HG03066 (cell line): ENCODE measurements at regions not wholly inside any gene's neighbourhood (a gene's known extent, or its start where the extent isn't known, plus 50 kb on each side); places are given as distances from the start of the nearest gene placed in this dataset.
"Not testable (repeated sequence)": the region's sequence is repeated elsewhere in the genome, so short reads cannot be mapped to it uniquely, and the experiment has no call there.

Experiments
- ATAC-seq: cut with Tn5 transposase; IDR thresholded peaks from one replicate; pipeline ENCODE4 v1.9.1; 2021; ENCODE audit warnings: low read depth; ENCODE audit not compliant: unreplicated experiment

DNA sequence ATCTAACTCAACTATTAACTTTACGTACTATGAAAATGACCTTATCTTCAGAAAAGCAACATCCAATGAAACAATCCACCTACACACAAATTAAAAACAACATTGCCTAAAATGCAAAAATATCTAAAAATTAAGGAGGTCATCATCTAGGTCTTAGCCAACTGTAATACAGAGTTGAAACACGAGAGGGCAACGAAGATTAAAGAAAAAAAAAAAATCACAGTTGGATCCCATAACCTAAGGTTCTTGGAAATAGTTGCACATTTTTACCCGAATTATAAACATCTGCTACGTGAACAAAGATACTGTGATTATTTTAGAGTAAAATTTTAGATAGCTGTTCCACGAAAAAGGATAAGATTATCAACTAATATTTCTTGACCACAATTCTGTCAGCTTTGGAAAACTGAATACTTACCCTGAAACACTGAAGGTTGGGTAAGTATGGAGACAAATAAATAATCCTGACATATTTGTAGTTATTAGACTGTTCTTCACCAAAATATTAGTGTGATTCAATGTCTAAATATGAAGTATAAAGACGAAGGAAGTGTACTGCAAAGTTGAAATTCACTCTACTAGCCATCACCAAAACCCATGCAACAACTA is 88.0 kb upstream of the AK4 start:
- no peak for ATAC-seq

DNA sequence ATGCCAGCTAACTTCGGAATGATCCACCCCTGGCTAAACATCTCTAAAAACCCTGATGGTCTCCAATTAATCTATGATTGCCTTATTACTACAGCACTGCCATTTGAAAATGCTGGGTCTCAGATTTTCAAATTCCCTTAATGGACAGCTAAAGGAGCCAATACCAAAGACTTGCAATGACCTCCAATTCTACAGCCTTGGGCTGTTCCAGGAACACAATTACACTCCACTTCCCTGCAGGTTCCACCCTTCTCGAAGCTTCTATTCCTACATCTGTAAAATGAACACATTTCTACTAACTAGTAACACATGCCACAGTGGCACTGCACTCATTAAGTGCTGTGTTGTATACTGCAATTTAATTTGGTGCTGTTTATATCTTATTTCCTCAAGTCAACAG is 85.7 kb upstream of the AK4 start:
- no peak for ATAC-seq

GRCh38 chr1:65063025-65063424 is 85.0 kb upstream of the AK4 start:
- no peak for ATAC-seq

DNA sequence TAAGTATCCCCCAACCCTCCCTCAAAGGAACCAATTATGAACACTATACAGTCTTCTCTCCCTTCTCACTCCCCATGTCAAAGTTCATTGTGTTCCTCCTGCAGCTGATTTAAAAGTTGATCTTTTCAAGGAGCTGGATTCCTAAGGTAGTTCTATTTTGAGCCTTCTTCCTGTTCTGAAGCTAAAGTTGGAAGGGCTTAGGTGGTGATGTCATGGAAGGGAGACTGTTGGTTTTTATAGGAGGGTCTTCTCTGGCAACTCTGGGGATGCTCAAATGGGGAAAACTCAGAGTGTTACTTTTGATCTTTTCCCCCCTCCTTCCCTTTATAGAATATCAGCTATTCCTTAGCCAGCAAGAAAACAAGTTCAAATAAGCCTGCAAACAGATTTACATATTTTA is 83.0 kb upstream of the AK4 start:
- ATAC-seq, result no peak

DNA sequence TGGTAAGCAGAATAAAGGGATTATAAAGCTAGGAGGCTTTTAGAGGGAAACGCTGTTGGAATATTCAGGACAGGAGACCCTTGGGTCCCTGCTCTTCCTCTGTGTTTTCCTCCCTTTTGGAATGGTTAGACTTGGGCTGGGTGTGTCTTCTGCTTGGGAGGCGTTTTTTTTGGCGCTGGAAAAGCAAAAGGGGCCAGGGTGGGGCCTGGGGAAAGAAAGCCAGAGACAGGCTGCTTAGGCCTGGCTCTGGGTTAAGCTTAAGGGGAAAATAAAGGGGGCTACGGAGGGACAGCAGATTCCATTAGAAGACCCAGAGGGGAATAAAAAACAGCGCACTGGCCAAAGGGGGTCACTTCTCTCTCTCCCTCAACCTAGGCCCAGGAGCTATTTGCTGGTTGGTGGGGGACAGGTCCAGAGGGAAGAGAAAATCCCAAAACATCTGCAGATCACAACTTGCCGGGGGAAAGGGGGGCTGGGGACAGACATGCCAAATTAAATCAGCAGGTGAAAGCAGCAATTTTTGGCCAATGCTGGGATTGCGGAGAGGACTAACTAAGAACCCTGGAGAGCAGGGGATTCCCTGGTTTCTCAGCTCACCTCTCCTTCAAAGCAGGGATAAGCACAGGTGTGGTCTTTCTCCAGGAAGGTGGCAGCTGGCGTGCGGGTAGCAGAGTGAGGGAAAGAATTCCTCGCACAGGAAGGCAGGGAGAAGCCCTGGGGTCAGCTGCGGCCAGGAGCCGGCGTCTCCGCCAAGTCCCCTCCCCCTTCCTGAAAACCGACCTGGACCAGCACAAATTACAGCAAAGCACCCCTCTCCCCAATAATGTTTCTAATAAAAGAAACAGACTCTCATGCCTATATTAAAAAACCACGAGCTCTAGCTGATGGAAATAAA is 82.2 kb upstream of the AK4 start:
- ATAC-seq, result no peak

- peak; percentile 1 for ATAC-seq
Measured at GRCh38 chr1:65066419-65066765, 81.6 kb upstream of the AK4 start.

DNA sequence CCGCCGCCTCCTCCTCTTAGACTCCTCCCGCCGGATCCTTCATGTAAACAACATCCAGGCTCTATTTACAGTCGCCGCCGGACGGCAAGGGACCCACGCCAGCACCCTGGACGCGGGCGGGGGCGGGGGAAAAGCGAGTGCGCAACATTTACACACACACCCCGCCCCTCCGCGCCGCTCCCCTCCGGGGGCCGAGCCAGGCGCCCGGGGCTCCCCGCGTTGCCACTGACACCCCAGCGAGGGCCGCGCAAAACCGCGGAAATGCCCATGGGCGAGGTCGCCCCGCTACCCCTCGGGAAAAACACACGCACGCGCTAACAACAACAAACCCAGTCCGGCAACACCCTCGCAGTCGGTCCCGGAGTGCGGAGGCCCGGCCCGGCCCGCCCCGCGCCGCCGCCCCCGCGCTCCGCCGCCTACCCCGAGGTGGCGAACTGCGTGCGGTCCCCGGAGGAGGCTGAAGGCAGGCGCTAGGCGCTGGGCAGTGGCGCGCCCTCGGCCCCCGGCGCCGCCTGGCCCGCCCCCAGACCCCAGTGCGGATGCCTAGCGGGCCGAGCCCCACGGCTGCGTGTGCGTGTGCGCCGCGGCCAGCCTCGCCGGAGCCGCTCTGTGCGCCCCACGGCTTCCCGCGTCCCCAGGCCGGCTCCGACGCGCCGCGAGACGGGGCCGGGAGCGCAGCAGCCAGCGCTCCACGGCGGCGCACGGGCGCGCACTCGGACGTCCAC is 81.1 kb upstream of the AK4 start:
- ATAC-seq, result peak; percentile 47

- ATAC-seq, result peak; percentile 34
Measured at GRCh38 chr1:65067491-65068201, 80.4 kb upstream of the AK4 start.

DNA sequence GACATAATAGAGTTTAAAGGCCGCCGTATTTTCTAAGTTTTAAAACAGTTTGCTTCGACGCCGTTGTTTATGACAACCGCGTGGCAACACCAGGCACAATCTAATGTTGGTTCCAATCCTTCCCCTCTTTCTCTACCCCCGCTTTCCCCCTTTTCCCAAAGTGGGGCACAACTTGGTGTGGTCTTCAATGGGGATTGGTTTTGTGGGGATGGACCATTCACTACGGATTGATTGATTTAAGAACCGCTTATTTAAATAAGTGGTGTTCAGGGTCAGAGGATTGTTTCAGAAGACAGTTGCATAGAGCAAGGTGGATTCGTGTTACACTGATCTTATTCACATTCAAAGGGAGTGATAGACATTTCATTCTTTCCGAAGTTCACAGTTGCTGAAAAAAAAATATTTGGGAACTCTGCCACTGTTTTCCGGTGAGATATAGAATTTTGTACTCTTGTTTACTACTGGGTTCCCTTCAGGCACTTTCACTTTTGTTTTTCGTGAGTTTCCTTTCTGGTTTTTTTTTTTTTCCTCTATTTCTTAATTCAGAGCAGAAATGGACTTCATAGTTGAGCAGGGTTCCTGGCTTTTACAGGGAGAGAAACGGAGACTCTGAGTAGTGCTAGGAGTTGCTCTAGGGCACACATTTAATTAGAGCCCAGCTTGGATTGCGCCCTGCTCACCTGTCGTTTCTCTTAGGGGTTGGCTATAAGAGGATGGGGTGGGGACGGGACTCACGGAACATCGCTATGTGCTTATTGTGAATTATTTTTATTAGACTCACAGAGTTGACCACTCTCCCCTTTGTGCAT is 79.6 kb upstream of the AK4 start:
- ATAC-seq, result peak; percentile 13

- no peak for ATAC-seq
Measured at GRCh38 chr1:65069011-65069565, 78.9 kb upstream of the AK4 start.

- no peak for ATAC-seq
Measured at GRCh38 chr1:65072845-65073244, 75.2 kb upstream of the AK4 start.

- peak; percentile 90 for ATAC-seq
Measured at GRCh38 chr1:65075123-65075976, 72.7 kb upstream of the AK4 start.

DNA sequence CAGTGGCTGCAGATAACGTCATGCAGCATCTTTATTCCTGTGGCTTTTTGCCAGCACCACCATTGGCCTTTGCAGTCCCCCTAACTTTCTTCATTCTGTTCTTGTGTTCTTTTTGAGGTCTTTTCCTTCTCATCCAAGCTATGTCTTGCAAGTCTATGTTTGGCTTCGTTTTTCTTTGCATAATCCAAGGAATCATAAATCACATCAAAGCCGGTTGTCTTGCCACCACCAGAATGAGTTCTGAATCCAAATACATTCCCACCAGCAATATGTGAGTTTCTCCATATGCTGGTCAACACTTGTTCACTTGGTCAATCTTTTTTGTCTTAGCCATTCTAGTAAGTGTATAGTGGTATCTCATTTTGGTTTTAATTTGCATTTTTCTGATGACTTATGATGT is 70.6 kb upstream of the AK4 start:
- no peak for ATAC-seq

DNA sequence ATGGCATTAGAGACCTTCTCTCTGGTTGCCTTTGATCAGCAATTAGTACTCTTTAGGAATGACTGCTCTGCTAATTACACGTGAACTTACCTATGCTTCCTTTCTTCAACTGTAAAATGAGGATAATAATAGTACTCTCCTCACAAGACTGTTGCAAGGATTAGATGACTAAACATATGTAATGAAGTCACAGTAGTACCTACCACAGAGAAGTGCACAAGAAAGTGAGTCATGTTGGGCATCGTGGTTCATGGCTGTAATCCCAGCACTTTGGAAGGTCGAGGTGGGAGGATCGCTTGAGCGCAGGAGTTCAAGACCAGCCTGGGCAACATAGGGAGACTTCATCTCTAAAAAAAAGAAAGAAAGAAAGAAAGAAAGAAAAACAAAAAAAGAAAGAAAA is 68.1 kb upstream of the AK4 start:
- no peak for ATAC-seq

GRCh38 chr1:65082346-65083040 is 65.5 kb upstream of the AK4 start:
- ATAC-seq, result no peak

DNA sequence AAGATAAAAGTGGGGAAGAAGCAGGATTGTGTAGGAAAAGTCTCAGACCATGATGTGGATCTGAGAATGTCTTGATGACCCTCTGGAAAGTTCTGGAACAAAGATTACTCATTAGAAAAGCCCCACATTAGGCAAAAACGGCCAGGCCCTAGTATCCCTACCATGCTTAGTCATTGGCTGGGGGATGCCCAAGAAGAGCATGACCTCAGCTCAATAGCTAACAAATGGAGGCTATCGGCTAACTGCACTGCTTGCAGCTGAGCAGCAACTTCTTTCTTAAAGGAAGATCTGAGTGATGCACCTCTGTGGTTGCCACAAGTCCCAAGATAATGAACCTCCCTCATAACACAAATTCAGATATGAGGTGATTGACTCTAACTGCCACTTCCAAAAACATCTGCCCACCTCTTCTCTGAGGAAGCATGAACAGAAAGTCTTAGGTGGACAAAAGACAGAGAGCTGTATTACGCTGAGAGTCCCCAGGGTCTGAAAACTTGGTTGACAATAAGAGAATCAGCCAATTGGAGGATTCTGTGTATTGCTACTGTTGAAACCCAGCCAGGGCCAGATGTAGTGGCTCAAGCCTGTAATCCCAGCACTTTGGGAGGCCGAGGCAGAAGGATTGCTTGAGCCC is 64.6 kb upstream of the AK4 start:
- ATAC-seq, result no peak

- no peak for ATAC-seq
Measured at GRCh38 chr1:65084066-65084465, 63.9 kb upstream of the AK4 start.

DNA sequence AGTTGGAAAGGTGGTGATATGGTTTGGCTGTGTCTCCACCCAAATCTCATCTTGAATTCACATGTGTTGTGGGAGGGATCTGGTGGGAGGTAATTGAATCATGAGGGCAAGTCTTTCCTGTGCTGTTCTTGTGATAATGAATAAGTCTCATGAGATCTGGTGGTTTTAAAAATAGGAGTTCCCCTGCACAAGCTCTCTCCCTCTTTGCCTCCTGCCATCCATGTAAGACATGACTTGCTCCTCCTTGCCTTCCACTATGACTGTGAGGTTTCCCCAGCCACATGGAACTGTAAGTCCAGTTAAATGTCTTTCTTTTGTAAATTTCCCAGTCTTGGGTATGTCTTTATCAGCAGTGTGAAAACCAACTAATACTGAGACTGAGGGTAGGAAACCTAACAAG is 60.5 kb upstream of the AK4 start:
- ATAC-seq, result not testable (repeated sequence)
